ENCODE measurements at regions not wholly inside any gene's neighbourhood (a gene's known extent, or its start where the extent isn't known, plus 50 kb on each side); places are given as distances from the start of the nearest gene placed in this dataset.

DNA sequence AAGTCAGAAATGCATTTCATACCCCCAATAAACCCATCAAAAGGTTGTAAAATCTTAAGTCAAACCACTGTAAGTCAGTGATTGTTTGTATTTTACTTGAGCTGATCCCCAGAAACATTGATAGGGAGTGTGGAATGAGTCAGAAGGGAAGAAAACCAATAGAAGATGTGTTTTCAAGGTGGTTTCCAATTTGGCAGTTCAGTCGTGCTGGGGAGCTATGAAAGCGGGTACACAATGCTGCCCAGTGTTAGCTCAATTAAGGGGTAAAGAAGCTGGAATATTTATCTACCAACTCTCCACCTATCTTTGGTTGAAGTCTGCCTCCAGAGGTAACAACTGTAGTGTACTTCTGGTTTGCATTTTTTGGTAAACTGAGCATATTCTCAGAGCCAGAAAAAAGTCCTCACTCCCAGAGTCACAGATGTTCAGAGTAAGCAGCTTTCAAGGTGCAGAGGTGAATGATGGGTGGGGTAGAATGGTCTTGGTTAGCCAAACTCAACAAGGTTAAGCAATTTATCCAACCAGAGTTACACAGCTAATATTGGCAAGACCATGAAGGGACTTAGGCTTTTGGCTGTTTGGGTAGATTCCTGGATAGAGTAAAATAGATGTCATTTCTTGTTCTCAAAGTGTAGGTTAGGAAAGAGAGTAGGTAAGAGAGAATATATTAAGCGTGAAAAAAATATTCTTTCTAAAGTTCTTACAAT lies 202.9 kb upstream of the ADGRL2 start:
- TF ChIP-seq, protein P1, sequence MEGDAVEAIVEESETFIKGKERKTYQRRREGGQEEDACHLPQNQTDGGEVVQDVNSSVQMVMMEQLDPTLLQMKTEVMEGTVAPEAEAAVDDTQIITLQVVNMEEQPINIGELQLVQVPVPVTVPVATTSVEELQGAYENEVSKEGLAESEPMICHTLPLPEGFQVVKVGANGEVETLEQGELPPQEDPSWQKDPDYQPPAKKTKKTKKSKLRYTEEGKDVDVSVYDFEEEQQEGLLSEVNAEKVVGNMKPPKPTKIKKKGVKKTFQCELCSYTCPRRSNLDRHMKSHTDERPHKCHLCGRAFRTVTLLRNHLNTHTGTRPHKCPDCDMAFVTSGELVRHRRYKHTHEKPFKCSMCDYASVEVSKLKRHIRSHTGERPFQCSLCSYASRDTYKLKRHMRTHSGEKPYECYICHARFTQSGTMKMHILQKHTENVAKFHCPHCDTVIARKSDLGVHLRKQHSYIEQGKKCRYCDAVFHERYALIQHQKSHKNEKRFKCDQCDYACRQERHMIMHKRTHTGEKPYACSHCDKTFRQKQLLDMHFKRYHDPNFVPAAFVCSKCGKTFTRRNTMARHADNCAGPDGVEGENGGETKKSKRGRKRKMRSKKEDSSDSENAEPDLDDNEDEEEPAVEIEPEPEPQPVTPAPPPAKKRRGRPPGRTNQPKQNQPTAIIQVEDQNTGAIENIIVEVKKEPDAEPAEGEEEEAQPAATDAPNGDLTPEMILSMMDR (IDR thresholded peaks at IDR 0.05) = no peak
- TF ChIP-seq POLR2AphosphoS5 (IDR thresholded peaks at IDR 0.05; ENCODE audit: low read depth, low read length) (no peak), SIN3A (IDR thresholded peaks at IDR 0.05; ENCODE audit: borderline replicate concordance, insufficient read depth, low read depth, low read length) (no peak)
- TF ChIP-seq, protein P2, sequence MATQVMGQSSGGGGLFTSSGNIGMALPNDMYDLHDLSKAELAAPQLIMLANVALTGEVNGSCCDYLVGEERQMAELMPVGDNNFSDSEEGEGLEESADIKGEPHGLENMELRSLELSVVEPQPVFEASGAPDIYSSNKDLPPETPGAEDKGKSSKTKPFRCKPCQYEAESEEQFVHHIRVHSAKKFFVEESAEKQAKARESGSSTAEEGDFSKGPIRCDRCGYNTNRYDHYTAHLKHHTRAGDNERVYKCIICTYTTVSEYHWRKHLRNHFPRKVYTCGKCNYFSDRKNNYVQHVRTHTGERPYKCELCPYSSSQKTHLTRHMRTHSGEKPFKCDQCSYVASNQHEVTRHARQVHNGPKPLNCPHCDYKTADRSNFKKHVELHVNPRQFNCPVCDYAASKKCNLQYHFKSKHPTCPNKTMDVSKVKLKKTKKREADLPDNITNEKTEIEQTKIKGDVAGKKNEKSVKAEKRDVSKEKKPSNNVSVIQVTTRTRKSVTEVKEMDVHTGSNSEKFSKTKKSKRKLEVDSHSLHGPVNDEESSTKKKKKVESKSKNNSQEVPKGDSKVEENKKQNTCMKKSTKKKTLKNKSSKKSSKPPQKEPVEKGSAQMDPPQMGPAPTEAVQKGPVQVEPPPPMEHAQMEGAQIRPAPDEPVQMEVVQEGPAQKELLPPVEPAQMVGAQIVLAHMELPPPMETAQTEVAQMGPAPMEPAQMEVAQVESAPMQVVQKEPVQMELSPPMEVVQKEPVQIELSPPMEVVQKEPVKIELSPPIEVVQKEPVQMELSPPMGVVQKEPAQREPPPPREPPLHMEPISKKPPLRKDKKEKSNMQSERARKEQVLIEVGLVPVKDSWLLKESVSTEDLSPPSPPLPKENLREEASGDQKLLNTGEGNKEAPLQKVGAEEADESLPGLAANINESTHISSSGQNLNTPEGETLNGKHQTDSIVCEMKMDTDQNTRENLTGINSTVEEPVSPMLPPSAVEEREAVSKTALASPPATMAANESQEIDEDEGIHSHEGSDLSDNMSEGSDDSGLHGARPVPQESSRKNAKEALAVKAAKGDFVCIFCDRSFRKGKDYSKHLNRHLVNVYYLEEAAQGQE (IDR thresholded peaks at IDR 0.05; ENCODE audit: insufficient read depth in 1 of 2, low read depth in 2 of 2, low read length in 1 of 2) = no peak

Measured in Panc1 (cell line).